ENCODE measurements at regions not wholly inside any gene's neighbourhood (a gene's known extent, or its start where the extent isn't known, plus 50 kb on each side); places are given as distances from the start of the nearest gene placed in this dataset.

- no TSS peak for BruUV-seq (replicated peaks)
- CTCF ChIA-PET, result no interaction called here
- POLR2A ChIA-PET, result no interaction called here
- Histone ChIP-seq H3K27me3 (ENCODE audit: insufficient read depth, low read length) (no peaks in the 10 kb centered on the region), H3K4me1 (ENCODE audit: control insufficient read depth in 1 of 2, insufficient read depth in 2 of 2, low read length in 2 of 2) (no peaks in the 10 kb centered on the region), H3K27ac (ENCODE audit: low read depth, low read length) (no peak overlapping the region), H3K36me3 (ENCODE audit: control insufficient read depth in 1 of 2, insufficient read depth in 2 of 2, low read length in 2 of 2) (no peaks in the 10 kb centered on the region), H3K9ac (ENCODE audit: low read length) (no peak overlapping the region), H3K4me2 (ENCODE audit: low read length) (no peak overlapping the region), H3K79me2 (ENCODE audit: insufficient read depth, low read length) (no peaks in the 10 kb centered on the region), H2AFZ (ENCODE audit: low read depth, low read length, poor library complexity, severe bottlenecking) (no peak overlapping the region), H4K20me1 (ENCODE audit: insufficient read depth) (no peaks in the 10 kb centered on the region), H3K9me3 (ENCODE audit: control insufficient read depth in 1 of 2, insufficient read depth in 1 of 2, low read depth in 1 of 2, low read length in 2 of 2) (no peaks in the 10 kb centered on the region), H3K4me3 (replicated peaks in 1 of 2; ENCODE audit: low read depth in 1 of 2, low read length in 2 of 2) (no peak overlapping the region), H3K9me2 (ENCODE audit: insufficient read depth) (no peaks in the 10 kb centered on the region)
- intact Hi-C loops (cut with micrococcal nuclease), result no loop called here
- TF ChIP-seq FOSL1 (IDR thresholded peaks at IDR 0.05; ENCODE audit: low read depth) (no peak), EZH2phosphoT487 (IDR thresholded peaks at IDR 0.05; ENCODE audit: borderline replicate concordance) (no peak), TCF7L2 (IDR thresholded peaks at IDR 0.05; ENCODE audit: borderline replicate concordance, extremely low read depth, insufficient read depth, insufficient read length) (no peak)
- RAD21 ChIA-PET (ENCODE audit: low non-redundant PET in 1 of 2, low total read pairs in 2 of 2, uncharacterized antibody in 2 of 2, unreplicated experiment in 2 of 2), result no interaction called here
- no peak for ATAC-seq
- no peak for DNase-seq (ENCODE audit: low read depth, low spot score)
Observed at GRCh38 chr22:48429446-48430020, 1398.1 kb downstream of the BRD1 start.

DNA sequence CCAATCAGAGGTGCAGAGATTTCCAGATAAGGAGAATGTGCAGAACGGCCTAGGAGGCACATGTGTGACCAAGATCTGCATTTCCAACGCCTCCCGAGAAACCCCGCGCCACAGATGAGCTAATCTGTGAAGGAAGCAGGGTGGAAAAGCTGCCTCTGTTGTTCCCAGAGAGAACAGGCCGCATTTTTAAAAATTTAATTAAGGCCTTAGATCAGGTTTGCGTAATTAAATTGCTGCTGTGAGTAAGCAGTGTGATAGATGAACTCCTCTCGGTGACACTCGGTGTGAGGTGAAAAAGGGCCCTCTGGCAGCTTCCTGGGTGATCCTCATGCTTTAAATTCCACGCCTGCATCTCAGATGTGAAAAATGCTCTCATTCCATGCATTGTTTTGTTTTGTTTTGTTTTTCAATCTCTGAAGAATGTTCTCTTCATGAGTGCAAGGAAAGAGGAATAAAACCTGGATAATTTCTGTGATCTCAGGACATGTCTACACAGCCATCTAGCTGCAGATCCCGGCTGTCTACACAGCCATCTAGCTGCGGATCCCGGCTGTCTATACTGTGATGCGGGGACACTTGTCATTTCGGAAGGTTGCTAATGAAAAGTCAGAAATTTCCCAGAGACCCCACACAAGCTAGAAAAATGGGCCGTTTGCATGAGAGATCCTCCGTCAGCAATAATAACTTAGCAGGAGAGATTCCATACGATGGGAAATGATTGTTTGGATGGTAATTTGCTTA lies 1398.9 kb downstream of the BRD1 start:
- DNase-seq (ENCODE audit: low read depth, low spot score) (no peak), ATAC-seq (no peak)
- BruUV-seq (replicated peaks), result no TSS peak
- Histone ChIP-seq H3K9me2 (ENCODE audit: insufficient read depth) (no peaks in the 10 kb centered on the region), H3K4me2 (ENCODE audit: low read length) (no peak overlapping the region), H3K36me3 (ENCODE audit: control insufficient read depth in 1 of 2, insufficient read depth in 2 of 2, low read length in 2 of 2) (no peaks in the 10 kb centered on the region), H4K20me1 (ENCODE audit: insufficient read depth) (no peaks in the 10 kb centered on the region), H3K79me2 (ENCODE audit: insufficient read depth, low read length) (no peaks in the 10 kb centered on the region), H2AFZ (ENCODE audit: low read depth, low read length, poor library complexity, severe bottlenecking) (no peak overlapping the region), H3K4me1 (ENCODE audit: control insufficient read depth in 1 of 2, insufficient read depth in 2 of 2, low read length in 2 of 2) (no peaks in the 10 kb centered on the region), H3K27ac (ENCODE audit: low read depth, low read length) (no peak overlapping the region), H3K27me3 (ENCODE audit: insufficient read depth, low read length) (no peaks in the 10 kb centered on the region), H3K9ac (ENCODE audit: low read length) (no peak overlapping the region), H3K9me3 (ENCODE audit: control insufficient read depth in 1 of 2, insufficient read depth in 1 of 2, low read depth in 1 of 2, low read length in 2 of 2) (no peaks in the 10 kb centered on the region), H3K4me3 (replicated peaks in 1 of 2; ENCODE audit: low read depth in 1 of 2, low read length in 2 of 2) (no peak overlapping the region)
- TF ChIP-seq ZFX (IDR thresholded peaks at IDR 0.05), result no peak
- TF ChIP-seq SIN3A (IDR thresholded peaks at IDR 0.05; ENCODE audit: low read depth), result no peak
- TF ChIP-seq POLR2A (IDR thresholded peaks at IDR 0.05; ENCODE audit: borderline replicate concordance, extremely low read depth, insufficient read depth, insufficient read length), result no peak
- ChIA-PET RAD21 (ENCODE audit: low non-redundant PET in 1 of 2, low total read pairs in 2 of 2, uncharacterized antibody in 2 of 2, unreplicated experiment in 2 of 2) (no interaction called here), POLR2A (no interaction called here), CTCF (no interaction called here)
- intact Hi-C loops (cut with micrococcal nuclease), result no loop called here
